ENCODE measurements at regions not wholly inside any gene's neighbourhood (a gene's known extent, or its start where the extent isn't known, plus 50 kb on each side); places are given as distances from the start of the nearest gene placed in this dataset.

DNA sequence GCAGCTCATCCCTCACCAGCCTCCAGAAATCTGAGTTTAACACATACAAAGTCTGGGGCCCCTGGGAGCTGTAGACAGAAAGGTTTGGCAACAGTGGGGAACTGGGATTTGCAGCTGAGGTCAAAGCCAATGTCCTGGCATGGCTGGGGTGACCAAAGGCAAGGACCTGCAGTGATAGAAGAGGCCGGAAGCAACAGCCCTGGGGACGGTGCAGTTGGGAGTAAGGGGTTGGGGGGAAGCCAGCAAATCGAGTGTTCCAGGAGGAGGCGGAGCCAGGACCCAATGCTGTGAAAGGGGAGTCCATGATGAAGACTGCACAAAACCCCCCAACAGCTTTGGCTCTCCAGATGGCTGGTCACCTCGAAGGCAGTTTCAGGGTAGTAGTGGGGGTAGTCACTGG is 74.1 kb upstream of the SPATA12 start:
- Mint-ChIP-seq H3K4me3 (ENCODE audit: unreplicated experiment) (no peak overlapping the region), H3K4me1 (ENCODE audit: unreplicated experiment) (peaks cover 9% of the 10 kb centered on the region), H3K36me3 (ENCODE audit: low read depth, unreplicated experiment) (no peaks in the 10 kb centered on the region), H3K9me3 (ENCODE audit: unreplicated experiment) (no peaks in the 10 kb centered on the region), H3K27ac (ENCODE audit: unreplicated experiment) (no peak overlapping the region), H3K27me3 (ENCODE audit: unreplicated experiment) (peaks cover 3% of the 10 kb centered on the region)
- TF ChIP-seq, protein P1, sequence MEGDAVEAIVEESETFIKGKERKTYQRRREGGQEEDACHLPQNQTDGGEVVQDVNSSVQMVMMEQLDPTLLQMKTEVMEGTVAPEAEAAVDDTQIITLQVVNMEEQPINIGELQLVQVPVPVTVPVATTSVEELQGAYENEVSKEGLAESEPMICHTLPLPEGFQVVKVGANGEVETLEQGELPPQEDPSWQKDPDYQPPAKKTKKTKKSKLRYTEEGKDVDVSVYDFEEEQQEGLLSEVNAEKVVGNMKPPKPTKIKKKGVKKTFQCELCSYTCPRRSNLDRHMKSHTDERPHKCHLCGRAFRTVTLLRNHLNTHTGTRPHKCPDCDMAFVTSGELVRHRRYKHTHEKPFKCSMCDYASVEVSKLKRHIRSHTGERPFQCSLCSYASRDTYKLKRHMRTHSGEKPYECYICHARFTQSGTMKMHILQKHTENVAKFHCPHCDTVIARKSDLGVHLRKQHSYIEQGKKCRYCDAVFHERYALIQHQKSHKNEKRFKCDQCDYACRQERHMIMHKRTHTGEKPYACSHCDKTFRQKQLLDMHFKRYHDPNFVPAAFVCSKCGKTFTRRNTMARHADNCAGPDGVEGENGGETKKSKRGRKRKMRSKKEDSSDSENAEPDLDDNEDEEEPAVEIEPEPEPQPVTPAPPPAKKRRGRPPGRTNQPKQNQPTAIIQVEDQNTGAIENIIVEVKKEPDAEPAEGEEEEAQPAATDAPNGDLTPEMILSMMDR (IDR thresholded peaks at IDR 0.05; ENCODE audit: unreplicated experiment): no peak
- no peak for DNase-seq (ENCODE audit: low spot score)

DNA sequence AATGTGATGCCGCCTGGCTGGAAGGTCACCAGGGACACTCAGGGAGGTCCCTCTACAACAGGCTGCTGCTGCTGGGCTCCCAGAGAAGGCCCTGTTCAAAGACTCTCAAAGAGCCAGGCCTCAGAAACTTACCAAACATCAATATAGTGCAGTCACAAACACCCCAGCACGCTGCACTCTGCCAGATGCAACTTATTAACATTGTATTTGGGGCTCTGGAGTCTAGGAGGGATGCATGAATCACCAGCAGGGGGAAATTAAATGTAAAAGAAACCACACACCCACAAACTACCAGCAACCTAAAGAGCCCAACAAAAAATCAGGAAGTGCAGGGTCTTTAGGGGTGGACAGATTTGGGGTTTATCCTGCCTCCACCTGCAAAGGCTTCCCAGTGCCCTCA is 74.6 kb upstream of the SPATA12 start:
- H3K4me1 Mint-ChIP-seq (ENCODE audit: unreplicated experiment): peaks cover 9% of the 10 kb centered on the region
- no peak overlapping the region for H3K4me3 Mint-ChIP-seq (ENCODE audit: unreplicated experiment)
- H3K9me3 Mint-ChIP-seq (ENCODE audit: unreplicated experiment): no peaks in the 10 kb centered on the region
- peaks cover 3% of the 10 kb centered on the region for H3K27me3 Mint-ChIP-seq (ENCODE audit: unreplicated experiment)
- TF ChIP-seq, protein P1 (IDR thresholded peaks at IDR 0.05; ENCODE audit: unreplicated experiment): no peak
- no peaks in the 10 kb centered on the region for H3K36me3 Mint-ChIP-seq (ENCODE audit: low read depth, unreplicated experiment)
- DNase-seq (ENCODE audit: low spot score): no peak
- H3K27ac Mint-ChIP-seq (ENCODE audit: unreplicated experiment): no peak overlapping the region

- no peak overlapping the region for H3K27ac Mint-ChIP-seq (ENCODE audit: unreplicated experiment)
- H3K4me3 Mint-ChIP-seq (ENCODE audit: unreplicated experiment): no peak overlapping the region
These were observed 75.0 kb upstream of the SPATA12 start for GRCh38 chr3:56985460-56985859.

DNA sequence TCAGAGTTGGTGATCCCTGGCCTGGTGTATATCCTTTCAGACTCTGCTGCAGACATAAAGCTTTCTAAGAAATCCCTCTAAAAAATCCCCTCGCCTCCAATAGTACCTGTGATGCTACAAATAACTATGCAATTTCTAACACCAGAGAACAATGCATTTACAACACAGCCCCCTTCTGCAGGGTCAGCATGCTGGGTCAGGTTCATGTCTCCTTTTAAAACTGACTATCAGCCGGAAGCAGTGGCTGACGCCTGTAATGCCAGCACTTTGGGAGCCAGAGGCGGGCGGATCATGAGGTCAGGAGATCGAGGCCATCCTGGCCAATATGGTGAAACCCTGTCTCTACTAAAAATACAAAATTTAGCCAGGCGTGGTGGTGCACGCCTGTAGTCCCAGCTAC is 77.0 kb upstream of the SPATA12 start:
- H3K4me1 Mint-ChIP-seq (ENCODE audit: unreplicated experiment): peaks cover 12% of the 10 kb centered on the region
- peak overlapping the region; percentile 8 for H3K27ac Mint-ChIP-seq (ENCODE audit: unreplicated experiment)
- no peaks in the 10 kb centered on the region for H3K9me3 Mint-ChIP-seq (ENCODE audit: unreplicated experiment)
- no peak overlapping the region for H3K4me3 Mint-ChIP-seq (ENCODE audit: unreplicated experiment)
- H3K27me3 Mint-ChIP-seq (ENCODE audit: unreplicated experiment): peaks cover 3% of the 10 kb centered on the region
- no peak for DNase-seq (ENCODE audit: low spot score)
- TF ChIP-seq, protein P1 (IDR thresholded peaks at IDR 0.05; ENCODE audit: unreplicated experiment): no peak
- H3K36me3 Mint-ChIP-seq (ENCODE audit: low read depth, unreplicated experiment): no peaks in the 10 kb centered on the region

More at GRCh38 chr3:56985460-56985859, 75.0 kb upstream of the SPATA12 start:
- Mint-ChIP-seq H3K4me1 (ENCODE audit: unreplicated experiment) (peaks cover 12% of the 10 kb centered on the region), H3K27me3 (ENCODE audit: unreplicated experiment) (peaks cover 3% of the 10 kb centered on the region), H3K9me3 (ENCODE audit: unreplicated experiment) (no peaks in the 10 kb centered on the region), H3K36me3 (ENCODE audit: low read depth, unreplicated experiment) (no peaks in the 10 kb centered on the region)
- TF ChIP-seq, protein P1 (IDR thresholded peaks at IDR 0.05; ENCODE audit: unreplicated experiment): no peak
- no peak for DNase-seq (ENCODE audit: low spot score)

DNA sequence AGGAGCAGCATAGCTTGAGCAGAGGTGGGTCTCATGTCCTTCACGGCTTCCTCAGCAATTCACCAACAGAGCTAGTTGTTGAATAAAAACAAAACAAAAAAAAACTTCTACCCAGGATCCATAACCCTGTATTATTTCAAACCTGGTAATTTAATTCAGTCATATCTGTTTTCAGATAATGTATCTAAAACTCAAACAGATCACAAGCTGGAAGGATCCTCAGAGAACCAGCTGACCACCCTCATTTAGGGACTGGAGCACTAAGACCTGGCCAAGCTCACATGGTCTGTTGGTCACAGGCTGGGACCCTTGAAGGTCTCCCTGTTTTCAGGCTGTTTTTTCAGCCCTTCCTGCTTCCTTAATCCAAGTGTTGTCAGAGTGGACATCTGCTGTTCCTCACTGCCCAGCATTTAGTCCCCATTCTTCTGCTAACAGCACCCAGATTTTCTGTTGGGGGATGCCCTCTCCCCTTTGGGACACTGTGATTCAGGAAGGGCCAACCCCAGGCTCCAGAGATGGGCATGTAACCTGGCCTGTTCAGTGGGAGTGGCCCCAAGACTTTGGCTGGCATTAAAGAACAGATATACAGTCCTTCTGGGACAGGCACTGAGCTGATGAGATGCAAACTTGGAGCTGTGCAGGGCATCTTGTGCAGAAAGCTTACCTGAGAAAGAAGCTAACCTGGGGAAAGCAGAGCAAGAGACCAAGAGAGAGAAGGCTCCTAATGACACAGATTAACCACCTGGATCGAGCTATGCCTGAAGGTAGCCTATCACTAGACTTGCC is 78.8 kb upstream of the SPATA12 start:
- no peak overlapping the region for H3K4me3 Mint-ChIP-seq (ENCODE audit: unreplicated experiment)
- no peak for DNase-seq (ENCODE audit: low spot score)
- no peaks in the 10 kb centered on the region for H3K36me3 Mint-ChIP-seq (ENCODE audit: low read depth, unreplicated experiment)
- H3K4me1 Mint-ChIP-seq (ENCODE audit: unreplicated experiment): peaks cover 9% of the 10 kb centered on the region
- no peak overlapping the region for H3K27ac Mint-ChIP-seq (ENCODE audit: unreplicated experiment)
- TF ChIP-seq, protein P1 (IDR thresholded peaks at IDR 0.05; ENCODE audit: unreplicated experiment): no peak
- H3K27me3 Mint-ChIP-seq (ENCODE audit: unreplicated experiment): peaks cover 3% of the 10 kb centered on the region
- H3K9me3 Mint-ChIP-seq (ENCODE audit: unreplicated experiment): no peaks in the 10 kb centered on the region
